ENCODE measurements at regions not wholly inside any gene's neighbourhood (a gene's known extent, or its start where the extent isn't known, plus 50 kb on each side); places are given as distances from the start of the nearest gene placed in this dataset.

- TF ChIP-seq, protein P1, sequence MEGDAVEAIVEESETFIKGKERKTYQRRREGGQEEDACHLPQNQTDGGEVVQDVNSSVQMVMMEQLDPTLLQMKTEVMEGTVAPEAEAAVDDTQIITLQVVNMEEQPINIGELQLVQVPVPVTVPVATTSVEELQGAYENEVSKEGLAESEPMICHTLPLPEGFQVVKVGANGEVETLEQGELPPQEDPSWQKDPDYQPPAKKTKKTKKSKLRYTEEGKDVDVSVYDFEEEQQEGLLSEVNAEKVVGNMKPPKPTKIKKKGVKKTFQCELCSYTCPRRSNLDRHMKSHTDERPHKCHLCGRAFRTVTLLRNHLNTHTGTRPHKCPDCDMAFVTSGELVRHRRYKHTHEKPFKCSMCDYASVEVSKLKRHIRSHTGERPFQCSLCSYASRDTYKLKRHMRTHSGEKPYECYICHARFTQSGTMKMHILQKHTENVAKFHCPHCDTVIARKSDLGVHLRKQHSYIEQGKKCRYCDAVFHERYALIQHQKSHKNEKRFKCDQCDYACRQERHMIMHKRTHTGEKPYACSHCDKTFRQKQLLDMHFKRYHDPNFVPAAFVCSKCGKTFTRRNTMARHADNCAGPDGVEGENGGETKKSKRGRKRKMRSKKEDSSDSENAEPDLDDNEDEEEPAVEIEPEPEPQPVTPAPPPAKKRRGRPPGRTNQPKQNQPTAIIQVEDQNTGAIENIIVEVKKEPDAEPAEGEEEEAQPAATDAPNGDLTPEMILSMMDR (IDR thresholded peaks at IDR 0.05; ENCODE audit: borderline replicate concordance, extremely low read depth, low read length, poor library complexity, severe bottlenecking): no peak
- TF ChIP-seq EZH2 (IDR thresholded peaks at IDR 0.05; ENCODE audit: borderline replicate concordance, low read depth, low read length, severe bottlenecking): no peak
Measured at GRCh38 chr1:199690496-199690895, 337.0 kb upstream of the NR5A2 start.

Measured in DND-41 (cell line).